Liver (tissue), 8 donors: ENCODE measurements at regions not wholly inside any gene's neighbourhood (a gene's known extent, or its start where the extent isn't known, plus 50 kb on each side); places are given as distances from the start of the nearest gene placed in this dataset.

Source experiments
- DNase-seq: peaks from one replicate; pipeline ENCODE4 v3.0.0-alpha.2; 2017; ENCODE audit warnings: low spot score
- H3K27ac ChIP-seq, 2 donors: one replicate each; pipeline ENCODE4 v1.7.0; 2013; ENCODE audit warnings: inconsistent platforms in 2 of 2, low read length in 2 of 2, control low read depth in 1 of 2, low read depth in 1 of 2, mild to moderate bottlenecking in 1 of 2
- H3K27me3 ChIP-seq, 4 donors: one replicate each; pipeline versions ENCODE4 v1.6.1 to v1.7.0; 2013; ENCODE audit warnings: low read length in 3 of 4, inconsistent platforms in 1 of 4, mild to moderate bottlenecking in 1 of 4, moderate library complexity in 1 of 4; ENCODE audit not compliant: control insufficient read depth in 4 of 4, insufficient read depth in 4 of 4
- H3K36me3 ChIP-seq, 4 donors: one replicate each; pipeline versions ENCODE4 v1.6.1 to v1.7.0; 2013; ENCODE audit warnings: low read length in 3 of 4, mild to moderate bottlenecking in 3 of 4, low read depth in 1 of 4, moderate library complexity in 1 of 4; ENCODE audit not compliant: control insufficient read depth in 4 of 4, insufficient read depth in 3 of 4
- H3K4me1 ChIP-seq, 4 donors: one replicate each; pipeline versions ENCODE4 v1.6.1 to v1.7.0; 2013; ENCODE audit warnings: low read length in 3 of 4, mild to moderate bottlenecking in 3 of 4, moderate library complexity in 1 of 4; ENCODE audit not compliant: control insufficient read depth in 4 of 4, insufficient read depth in 4 of 4
- H3K4me3 ChIP-seq, 3 donors: one replicate each; pipeline versions ENCODE4 v1.6.1 to v1.7.0; 2013; ENCODE audit warnings: low read length in 3 of 3, control low read depth in 1 of 3, low read depth in 1 of 3, mild to moderate bottlenecking in 1 of 3
- H3K9ac ChIP-seq, 2 donors: one replicate each; pipeline ENCODE4 v1.7.0; 2013; ENCODE audit warnings: low read length in 2 of 2, mild to moderate bottlenecking in 2 of 2, moderate library complexity in 2 of 2, control low read depth in 1 of 2, low read depth in 1 of 2
- H3K9me3 ChIP-seq, 4 donors: one replicate each; pipeline versions ENCODE4 v1.6.1 to v1.7.0; 2013; ENCODE audit warnings: low read length in 3 of 4; ENCODE audit not compliant: control insufficient read depth in 4 of 4
- EGR1 ChIP-seq, 2 donors: IDR thresholded peaks; 2 replicates each; pipeline ENCODE4 v1.6.1; 2016 to 2018; ENCODE audit warnings: antibody characterized with exemption in 2 of 2, low read depth in 2 of 2
- FOXA1 ChIP-seq: IDR thresholded peaks from 2 replicates; pipeline ENCODE4 v1.6.1; 2016; ENCODE audit warnings: antibody characterized with exemption
- FOXA2 ChIP-seq: IDR thresholded peaks from 2 replicates; pipeline ENCODE4 v1.6.1; 2016; ENCODE audit warnings: antibody characterized with exemption
- HNF4A ChIP-seq, 2 donors: conservative IDR thresholded peaks; 2 replicates each; pipeline ENCODE4 v1.6.1; 2016; ENCODE audit warnings: antibody characterized with exemption in 2 of 2, mild to moderate bottlenecking in 2 of 2
- HNF4G ChIP-seq: IDR thresholded peaks from 2 replicates; pipeline ENCODE4 v1.6.1; 2016; ENCODE audit warnings: antibody characterized with exemption
- JUND ChIP-seq, 2 donors: IDR thresholded peaks; 2 replicates each; pipeline ENCODE4 v1.6.1; 2016; ENCODE audit warnings: antibody characterized with exemption in 2 of 2
- NR2F2 ChIP-seq: IDR thresholded peaks from 2 replicates; pipeline ENCODE4 v1.6.1; 2016; ENCODE audit warnings: antibody characterized with exemption
- RAD21 ChIP-seq, 2 donors: IDR thresholded peaks; 2 replicates each; pipeline ENCODE4 v1.6.1; 2016; ENCODE audit warnings: antibody characterized with exemption in 2 of 2, mild to moderate bottlenecking in 2 of 2
- RXRA ChIP-seq, 2 donors: IDR thresholded peaks; 2 replicates each; pipeline ENCODE4 v1.6.1; 2017 to 2018; ENCODE audit warnings: antibody characterized with exemption in 2 of 2, mild to moderate bottlenecking in 1 of 2
- SP1 ChIP-seq: IDR thresholded peaks from 2 replicates; pipeline ENCODE4 v1.6.1; 2018; ENCODE audit warnings: antibody characterized with exemption, mild to moderate bottlenecking
- YY1 ChIP-seq: IDR thresholded peaks from 2 replicates; pipeline ENCODE4 v1.6.1; 2016; ENCODE audit warnings: antibody characterized with exemption, mild to moderate bottlenecking
- WGBS: extraction: QIAGEN DNeasy Blood & Tissue Kit; methylation state at CpG from one replicate; pipeline ENCODE4 v1.1.7; 2013; 5-methylcytosine and 5-hydroxymethylcytosine counted together
- TF ChIP-seq, protein P1 (sequence below): IDR thresholded peaks from 2 replicates; pipeline ENCODE4 v1.6.1; 2016; ENCODE audit warnings: antibody characterized with exemption
- TF ChIP-seq, protein P2 (sequence below): IDR thresholded peaks from 2 replicates; pipeline ENCODE4 v1.6.1; 2016; ENCODE audit warnings: antibody characterized with exemption
- TF ChIP-seq, protein P3 (sequence below): IDR thresholded peaks from 2 replicates; pipeline ENCODE4 v1.6.1; 2016; ENCODE audit warnings: antibody characterized with exemption, mild to moderate bottlenecking
- TF ChIP-seq, protein P4 (sequence below): IDR thresholded peaks from 2 replicates; pipeline ENCODE4 v1.6.1; 2016; ENCODE audit warnings: antibody characterized with exemption
- TF ChIP-seq, protein P5 (sequence below): fragments of 150-350 bp; IDR thresholded peaks from 2 replicates; pipeline ENCODE4 v1.5.1; 2017; ENCODE audit warnings: improper control_type of control experiment, low read depth, low read length; ENCODE audit not compliant: missing input control
- donor health status: healthy.
- donor health status: healthy.
- donor health status: healthy.
- donor health status: healthy.
- donor health status: healthy.

DNA sequence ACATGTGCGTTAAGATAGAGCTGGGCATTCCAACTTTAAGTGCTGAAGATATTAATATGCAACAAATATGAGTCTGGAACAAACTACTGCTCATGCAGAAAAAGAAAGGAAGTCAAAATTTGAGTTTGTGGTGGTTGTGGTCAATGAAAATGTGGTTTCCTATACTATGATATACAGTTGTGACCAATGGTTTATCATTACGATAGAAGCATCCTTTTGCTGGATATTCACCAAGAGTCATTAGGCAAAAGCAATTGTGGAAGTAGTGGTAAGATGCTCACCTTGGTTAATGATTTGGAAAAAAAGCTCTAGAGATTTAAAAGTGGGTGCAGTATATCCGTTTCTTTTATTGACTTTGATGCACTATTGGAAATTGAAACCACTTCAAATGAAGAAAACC is 1007.0 kb downstream of the NR2F1-AS1 start:
- WGBS, result 84% methylated on average over 3 of the region's 3 CpGs
- TF ChIP-seq FOXA2, result no peak
- TF ChIP-seq, protein P1, sequence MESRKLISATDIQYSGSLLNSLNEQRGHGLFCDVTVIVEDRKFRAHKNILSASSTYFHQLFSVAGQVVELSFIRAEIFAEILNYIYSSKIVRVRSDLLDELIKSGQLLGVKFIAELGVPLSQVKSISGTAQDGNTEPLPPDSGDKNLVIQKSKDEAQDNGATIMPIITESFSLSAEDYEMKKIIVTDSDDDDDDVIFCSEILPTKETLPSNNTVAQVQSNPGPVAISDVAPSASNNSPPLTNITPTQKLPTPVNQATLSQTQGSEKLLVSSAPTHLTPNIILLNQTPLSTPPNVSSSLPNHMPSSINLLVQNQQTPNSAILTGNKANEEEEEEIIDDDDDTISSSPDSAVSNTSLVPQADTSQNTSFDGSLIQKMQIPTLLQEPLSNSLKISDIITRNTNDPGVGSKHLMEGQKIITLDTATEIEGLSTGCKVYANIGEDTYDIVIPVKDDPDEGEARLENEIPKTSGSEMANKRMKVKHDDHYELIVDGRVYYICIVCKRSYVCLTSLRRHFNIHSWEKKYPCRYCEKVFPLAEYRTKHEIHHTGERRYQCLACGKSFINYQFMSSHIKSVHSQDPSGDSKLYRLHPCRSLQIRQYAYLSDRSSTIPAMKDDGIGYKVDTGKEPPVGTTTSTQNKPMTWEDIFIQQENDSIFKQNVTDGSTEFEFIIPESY, result no peak
- TF ChIP-seq, protein P2, sequence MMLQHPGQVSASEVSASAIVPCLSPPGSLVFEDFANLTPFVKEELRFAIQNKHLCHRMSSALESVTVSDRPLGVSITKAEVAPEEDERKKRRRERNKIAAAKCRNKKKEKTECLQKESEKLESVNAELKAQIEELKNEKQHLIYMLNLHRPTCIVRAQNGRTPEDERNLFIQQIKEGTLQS, result no peak
- TF ChIP-seq, protein P3, sequence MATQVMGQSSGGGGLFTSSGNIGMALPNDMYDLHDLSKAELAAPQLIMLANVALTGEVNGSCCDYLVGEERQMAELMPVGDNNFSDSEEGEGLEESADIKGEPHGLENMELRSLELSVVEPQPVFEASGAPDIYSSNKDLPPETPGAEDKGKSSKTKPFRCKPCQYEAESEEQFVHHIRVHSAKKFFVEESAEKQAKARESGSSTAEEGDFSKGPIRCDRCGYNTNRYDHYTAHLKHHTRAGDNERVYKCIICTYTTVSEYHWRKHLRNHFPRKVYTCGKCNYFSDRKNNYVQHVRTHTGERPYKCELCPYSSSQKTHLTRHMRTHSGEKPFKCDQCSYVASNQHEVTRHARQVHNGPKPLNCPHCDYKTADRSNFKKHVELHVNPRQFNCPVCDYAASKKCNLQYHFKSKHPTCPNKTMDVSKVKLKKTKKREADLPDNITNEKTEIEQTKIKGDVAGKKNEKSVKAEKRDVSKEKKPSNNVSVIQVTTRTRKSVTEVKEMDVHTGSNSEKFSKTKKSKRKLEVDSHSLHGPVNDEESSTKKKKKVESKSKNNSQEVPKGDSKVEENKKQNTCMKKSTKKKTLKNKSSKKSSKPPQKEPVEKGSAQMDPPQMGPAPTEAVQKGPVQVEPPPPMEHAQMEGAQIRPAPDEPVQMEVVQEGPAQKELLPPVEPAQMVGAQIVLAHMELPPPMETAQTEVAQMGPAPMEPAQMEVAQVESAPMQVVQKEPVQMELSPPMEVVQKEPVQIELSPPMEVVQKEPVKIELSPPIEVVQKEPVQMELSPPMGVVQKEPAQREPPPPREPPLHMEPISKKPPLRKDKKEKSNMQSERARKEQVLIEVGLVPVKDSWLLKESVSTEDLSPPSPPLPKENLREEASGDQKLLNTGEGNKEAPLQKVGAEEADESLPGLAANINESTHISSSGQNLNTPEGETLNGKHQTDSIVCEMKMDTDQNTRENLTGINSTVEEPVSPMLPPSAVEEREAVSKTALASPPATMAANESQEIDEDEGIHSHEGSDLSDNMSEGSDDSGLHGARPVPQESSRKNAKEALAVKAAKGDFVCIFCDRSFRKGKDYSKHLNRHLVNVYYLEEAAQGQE, result no peak
- TF ChIP-seq JUND (IDR thresholded peaks at IDR 0.05), result no peak
- TF ChIP-seq, protein P4, sequence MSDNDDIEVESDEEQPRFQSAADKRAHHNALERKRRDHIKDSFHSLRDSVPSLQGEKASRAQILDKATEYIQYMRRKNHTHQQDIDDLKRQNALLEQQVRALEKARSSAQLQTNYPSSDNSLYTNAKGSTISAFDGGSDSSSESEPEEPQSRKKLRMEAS, result no peak
- no peak for TF ChIP-seq NR2F2
- TF ChIP-seq FOXA1, result no peak
- no peak for TF ChIP-seq RXRA (IDR thresholded peaks at IDR 0.05)
- TF ChIP-seq EGR1 (IDR thresholded peaks at IDR 0.05; ENCODE audit: low read depth in 2 of 2), result no peak
- TF ChIP-seq RAD21 (IDR thresholded peaks at IDR 0.05), result no peak
- TF ChIP-seq HNF4G, result no peak
- TF ChIP-seq SP1, result no peak
- TF ChIP-seq, protein P5, sequence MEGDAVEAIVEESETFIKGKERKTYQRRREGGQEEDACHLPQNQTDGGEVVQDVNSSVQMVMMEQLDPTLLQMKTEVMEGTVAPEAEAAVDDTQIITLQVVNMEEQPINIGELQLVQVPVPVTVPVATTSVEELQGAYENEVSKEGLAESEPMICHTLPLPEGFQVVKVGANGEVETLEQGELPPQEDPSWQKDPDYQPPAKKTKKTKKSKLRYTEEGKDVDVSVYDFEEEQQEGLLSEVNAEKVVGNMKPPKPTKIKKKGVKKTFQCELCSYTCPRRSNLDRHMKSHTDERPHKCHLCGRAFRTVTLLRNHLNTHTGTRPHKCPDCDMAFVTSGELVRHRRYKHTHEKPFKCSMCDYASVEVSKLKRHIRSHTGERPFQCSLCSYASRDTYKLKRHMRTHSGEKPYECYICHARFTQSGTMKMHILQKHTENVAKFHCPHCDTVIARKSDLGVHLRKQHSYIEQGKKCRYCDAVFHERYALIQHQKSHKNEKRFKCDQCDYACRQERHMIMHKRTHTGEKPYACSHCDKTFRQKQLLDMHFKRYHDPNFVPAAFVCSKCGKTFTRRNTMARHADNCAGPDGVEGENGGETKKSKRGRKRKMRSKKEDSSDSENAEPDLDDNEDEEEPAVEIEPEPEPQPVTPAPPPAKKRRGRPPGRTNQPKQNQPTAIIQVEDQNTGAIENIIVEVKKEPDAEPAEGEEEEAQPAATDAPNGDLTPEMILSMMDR, result no peak
- H3K27ac ChIP-seq, result no peak overlapping the region

DNA sequence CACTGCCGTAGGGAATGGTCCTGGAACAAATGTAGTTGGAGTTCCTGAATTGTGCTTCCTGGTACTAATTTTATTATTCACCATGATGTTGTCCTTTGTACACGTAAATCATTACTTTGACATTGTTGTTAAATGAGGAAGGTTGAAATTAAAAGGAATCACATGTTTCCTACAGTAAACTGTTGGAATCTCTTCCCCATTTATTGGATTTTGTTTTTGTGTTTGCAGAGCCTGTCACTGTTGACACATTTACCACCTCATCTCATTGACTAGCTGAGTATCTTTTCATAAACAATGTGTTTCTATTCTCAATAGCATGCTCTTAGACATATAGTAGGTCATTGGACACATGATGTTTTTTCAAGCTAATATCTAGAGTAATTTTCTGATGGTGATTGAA is 1012.5 kb downstream of the NR2F1-AS1 start:
- no peaks in the 10 kb centered on the region for H3K36me3 ChIP-seq
- H3K4me1 ChIP-seq, result peaks cover 0 to 3% (median 0%) of the 10 kb centered on the region in 4 donors
- H3K27me3 ChIP-seq, result no peaks in the 10 kb centered on the region
- H3K4me3 ChIP-seq, result no peak overlapping the region
- no peak overlapping the region for H3K27ac ChIP-seq
- no peak overlapping the region for H3K9ac ChIP-seq
- no peaks in the 10 kb centered on the region for H3K9me3 ChIP-seq
- 77% methylated on average over 2 of the region's 2 CpGs for WGBS
- DNase-seq, result no peak
- TF ChIP-seq YY1, result no peak
- TF ChIP-seq HNF4A (conservative IDR thresholded peaks at IDR 0.05), result no peak
- TF ChIP-seq, protein P5, result no peak
- no peak for TF ChIP-seq FOXA2
- no peak for TF ChIP-seq HNF4G
- TF ChIP-seq SP1, result no peak
- TF ChIP-seq EGR1 (IDR thresholded peaks at IDR 0.05; ENCODE audit: low read depth in 2 of 2), result no peak
- TF ChIP-seq, protein P1, result no peak
- TF ChIP-seq, protein P3, result no peak
- no peak for TF ChIP-seq JUND (IDR thresholded peaks at IDR 0.05)

More for the DNA sequence above, 1007.0 kb downstream of the NR2F1-AS1 start:
- no peaks in the 10 kb centered on the region for H3K36me3 ChIP-seq
- no peak overlapping the region for H3K4me3 ChIP-seq
- no peak overlapping the region for H3K9ac ChIP-seq
- no peaks in the 10 kb centered on the region for H3K4me1 ChIP-seq
- no peak for DNase-seq
- H3K27me3 ChIP-seq, result no peaks in the 10 kb centered on the region
- H3K9me3 ChIP-seq, result no peaks in the 10 kb centered on the region
